PC-9 (cell line): ENCODE measurements at regions not wholly inside any gene's neighbourhood (a gene's known extent, or its start where the extent isn't known, plus 50 kb on each side); places are given as distances from the start of the nearest gene placed in this dataset.
A peak's percentile ranks its signal among the peaks of the same experiment; 100 is the strongest.

Source experiments
- BruUV-seq: library from RNA; stranded (reverse); fragments of 400-500 nt; replicated peaks from 2 replicates; lab custom pipeline; 2021; lab: Mats Ljungman, UMichigan
- CTCF ChIA-PET: fragments of 300-600 bp; sonication (Branson Sonifier 250); formaldehyde crosslinking; loops from one replicate; lab custom pipeline; 2022; ENCODE audit warnings: antibody characterized with exemption; lab: Charles Lee
- POLR2A ChIA-PET: fragments of 300-600 bp; sonication (Branson Sonifier 250); formaldehyde crosslinking; loops from one replicate; lab custom pipeline; 2022; ENCODE audit warnings: antibody characterized with exemption; ENCODE audit not compliant: unreplicated experiment; lab: Charles Lee
- DNase-seq, 2 experiments: peaks; one replicate each; pipeline versions ENCODE4 v3.0.0 to v3.0.0-alpha.2; 2015 to 2022; ENCODE audit warnings: mixed read lengths in 1 of 2
- H2AFZ ChIP-seq: fragments of 200-600 bp; sonication (generic); 2 replicates; pipeline ENCODE4 v1.8.1; 2017; ENCODE audit warnings: antibody characterized with exemption
- H3F3A ChIP-seq: fragments of 200-600 bp; sonication (generic); 2 replicates; pipeline ENCODE4 v1.8.1; 2017; ENCODE audit warnings: antibody characterized with exemption, mild to moderate bottlenecking, low read depth; ENCODE audit not compliant: insufficient read depth
- H3K27ac ChIP-seq: fragments of 200-600 bp; sonication (generic); 2 replicates; pipeline ENCODE4 v1.6.1; 2016; ENCODE audit warnings: mixed run types
- H3K27me3 ChIP-seq: fragments of 200-600 bp; sonication (generic); 2 replicates; pipeline ENCODE4 v1.6.1; 2016; ENCODE audit warnings: low read depth, mixed run types; ENCODE audit not compliant: insufficient read depth
- H3K36me3 ChIP-seq: fragments of 200-600 bp; sonication (generic); 2 replicates; pipeline ENCODE4 v1.6.1; 2016; ENCODE audit warnings: low read depth, mixed run types
- H3K4me1 ChIP-seq: fragments of 200-600 bp; sonication (generic); replicated peaks from 2 replicates; pipeline ENCODE4 v1.6.1; 2016; ENCODE audit warnings: mixed run types; ENCODE audit not compliant: insufficient read depth
- H3K4me2 ChIP-seq: fragments of 200-600 bp; sonication (generic); 2 replicates; pipeline ENCODE4 v1.6.1; 2017; ENCODE audit warnings: mixed run types
- H3K4me3 ChIP-seq: fragments of 200-600 bp; sonication (generic); 2 replicates; pipeline ENCODE4 v1.6.1; 2016; ENCODE audit warnings: mixed run types
- H3K79me2 ChIP-seq: fragments of 200-600 bp; sonication (generic); 2 replicates; pipeline ENCODE4 v1.6.1; 2017; ENCODE audit warnings: low read depth, mixed run types
- H3K9me2 ChIP-seq: fragments of 200-600 bp; sonication (generic); 2 replicates; pipeline ENCODE4 v1.8.1; 2017; ENCODE audit warnings: mild to moderate bottlenecking; ENCODE audit not compliant: insufficient read depth
- H3K9me3 ChIP-seq: fragments of 200-600 bp; sonication (generic); 2 replicates; pipeline ENCODE4 v1.8.1; 2016; ENCODE audit warnings: low read depth; ENCODE audit not compliant: insufficient read depth
- H4K20me1 ChIP-seq: fragments of 200-600 bp; sonication (generic); 2 replicates; pipeline ENCODE4 v1.8.1; 2017; ENCODE audit not compliant: insufficient read depth
- CTCF ChIP-seq: fragments of 200-600 bp; sonication (generic); conservative IDR thresholded peaks from 2 replicates; pipeline ENCODE4 v1.6.1; 2017; ENCODE audit warnings: mixed run types, antibody characterized with exemption, mild to moderate bottlenecking, moderate library complexity
- EZH2 ChIP-seq: fragments of 200-600 bp; sonication (generic); IDR thresholded peaks from 2 replicates; pipeline ENCODE4 v1.8.0; 2017; ENCODE audit warnings: antibody characterized with exemption, low read depth
- intact Hi-C: fragments of 100-400 bp; cut with micrococcal nuclease; formaldehyde crosslinking; loops from one replicate; pipeline ENCODE4 v1.10.0; 2022; ENCODE audit not compliant: unreplicated experiment

- CTCF ChIA-PET: no interaction called here
- Histone ChIP-seq H3F3A (peaks cover 16% of the 10 kb centered on the region), H2AFZ (no peak overlapping the region), H3K4me2 (no peak overlapping the region), H3K9me2 (no peaks in the 10 kb centered on the region), H3K27ac (no peak overlapping the region), H3K9me3 (no peaks in the 10 kb centered on the region), H3K36me3 (no peaks in the 10 kb centered on the region), H4K20me1 (no peaks in the 10 kb centered on the region), H3K79me2 (no peaks in the 10 kb centered on the region), H3K27me3 (no peaks in the 10 kb centered on the region), H3K4me3 (no peak overlapping the region), H3K4me1 (peaks cover 32% of the 10 kb centered on the region)
- no peak for DNase-seq
- TF ChIP-seq CTCF (no peak), EZH2 (no peak)
- intact Hi-C loops: loop anchor here (10.0 kb wide), 1 partner anchor 698 kb away; no protein-coding TSS in a partner anchor
- BruUV-seq: no TSS peak
- POLR2A ChIA-PET: no interaction called here
Observed at GRCh38 chr6:137973201-137973600, 106.1 kb downstream of the TNFAIP3 start.

DNA sequence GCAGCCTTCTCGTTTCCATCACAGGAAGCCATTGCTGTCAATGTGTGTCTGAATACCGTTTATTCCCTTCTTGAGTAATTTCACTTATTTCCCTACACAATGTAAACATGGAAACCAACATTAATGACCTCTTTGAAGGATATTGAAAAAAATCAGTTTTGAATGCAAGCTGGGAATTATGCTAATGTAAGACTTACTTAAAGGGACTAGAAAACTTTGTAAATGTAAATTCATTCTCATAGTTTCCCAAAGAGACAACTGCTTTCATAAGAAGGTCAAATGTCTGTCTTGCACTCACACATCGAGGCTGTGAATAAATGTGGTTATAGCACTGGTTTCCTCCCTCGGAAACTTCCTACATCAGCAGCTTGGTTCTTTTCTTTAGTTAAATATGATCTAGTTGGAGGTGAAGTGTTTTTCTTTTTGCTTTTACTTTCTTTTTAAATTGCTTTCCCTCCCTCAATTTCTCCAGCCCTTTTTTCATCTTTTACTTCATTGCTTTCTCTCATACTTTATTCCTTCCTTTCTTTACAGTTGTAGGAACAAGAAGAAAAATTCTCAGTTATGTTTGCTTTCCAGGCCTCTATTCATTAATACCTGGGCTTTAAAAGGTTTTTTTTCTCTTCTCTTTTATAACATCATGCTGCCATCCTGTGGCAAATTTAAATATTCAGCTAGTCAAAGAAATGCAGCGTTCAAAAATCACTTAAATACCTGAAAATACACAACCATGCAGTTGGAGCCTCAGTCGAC is 108.3 kb downstream of the TNFAIP3 start:
- CTCF ChIA-PET: interaction anchor here (0.6 kb wide), 1 partner anchor 130 kb away, joined by 5 read pairs; no protein-coding TSS in a partner anchor

DNA sequence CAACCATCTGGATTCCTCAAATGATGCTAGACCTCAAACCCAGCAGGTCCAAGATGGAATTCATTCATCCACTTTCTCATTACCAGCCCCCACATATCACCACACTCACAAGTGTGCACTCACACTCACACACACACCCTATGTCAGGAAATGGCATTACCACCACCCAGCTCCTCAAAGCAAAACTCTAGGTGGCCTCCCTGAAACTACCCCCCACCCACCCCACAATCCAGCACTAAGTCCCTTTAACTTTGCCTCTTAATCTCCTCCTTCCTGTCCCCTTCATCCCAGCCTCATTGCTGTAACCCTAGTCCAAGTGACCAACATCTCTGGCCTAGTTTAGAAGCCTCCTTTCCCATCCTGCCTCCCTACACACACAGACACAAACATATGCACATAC is 109.4 kb downstream of the TNFAIP3 start:
- intact Hi-C loops: loop anchor here (5.0 to 10.0 kb wide), 3 partner anchors 329 to 899 kb away; no protein-coding TSS in a partner anchor
- Histone ChIP-seq H3K27ac (no peak overlapping the region), H3K79me2 (no peaks in the 10 kb centered on the region), H3K9me3 (no peaks in the 10 kb centered on the region), H4K20me1 (no peaks in the 10 kb centered on the region), H3K4me3 (no peak overlapping the region), H2AFZ (no peak overlapping the region), H3K4me2 (no peak overlapping the region), H3K9me2 (no peaks in the 10 kb centered on the region), H3F3A (peaks cover 30% of the 10 kb centered on the region), H3K4me1 (peaks cover 36% of the 10 kb centered on the region), H3K27me3 (no peaks in the 10 kb centered on the region), H3K36me3 (no peaks in the 10 kb centered on the region)
- no TSS peak for BruUV-seq
- ChIA-PET POLR2A (no interaction called here), CTCF (no interaction called here)
- TF ChIP-seq CTCF: no peak
- TF ChIP-seq EZH2: no peak
- no peak for DNase-seq

More for the DNA sequence above, 108.3 kb downstream of the TNFAIP3 start:
- no peak for TF ChIP-seq EZH2
- TF ChIP-seq CTCF: peak; percentile 77
- DNase-seq: no peak
- no TSS peak for BruUV-seq
- no peaks in the 10 kb centered on the region for H3K79me2 ChIP-seq
- H3K27ac ChIP-seq: no peak overlapping the region
- no peaks in the 10 kb centered on the region for H3K36me3 ChIP-seq
- H3K9me2 ChIP-seq: no peaks in the 10 kb centered on the region
- intact Hi-C loops: loop anchor here (1.0 to 10.0 kb wide), 5 partner anchors 107 to 898 kb away; no protein-coding TSS in a partner anchor
- peaks cover 29% of the 10 kb centered on the region for H3F3A ChIP-seq
- H3K4me2 ChIP-seq: no peak overlapping the region
- no peaks in the 10 kb centered on the region for H4K20me1 ChIP-seq
- POLR2A ChIA-PET: interaction anchor here (0.7 kb wide), 1 partner anchor 27 kb away, joined by 4 read pairs; no protein-coding TSS in a partner anchor
- H3K4me3 ChIP-seq: no peak overlapping the region
- H3K4me1 ChIP-seq: peaks cover 36% of the 10 kb centered on the region
- no peaks in the 10 kb centered on the region for H3K27me3 ChIP-seq
- no peaks in the 10 kb centered on the region for H3K9me3 ChIP-seq
- H2AFZ ChIP-seq: 0 out of 2 replicates have a peak overlapping the region, but pooled peaks have one; percentile 10
